ENCODE measurements at regions not wholly inside any gene's neighbourhood (a gene's known extent, or its start where the extent isn't known, plus 50 kb on each side); places are given as distances from the start of the nearest gene placed in this dataset.

- no peak for TF ChIP-seq ZNF720 (CRISPR knock-in tag; IDR thresholded peaks at IDR 0.05)
- peak; percentile 64 for TF ChIP-seq HNF4A (CRISPR knock-in tag; IDR thresholded peaks at IDR 0.05)
- TF ChIP-seq SAP130 (CRISPR knock-in tag; IDR thresholded peaks at IDR 0.05; ENCODE audit: low read depth): peak; percentile 36
- TF ChIP-seq ZNF292 (CRISPR knock-in tag; IDR thresholded peaks at IDR 0.05; ENCODE audit: borderline replicate concordance, low read depth): 0 out of 2 replicates have a peak, but pooled peaks have one; percentile 29
- peak; percentile 71 for TF ChIP-seq FOSL2 (CRISPR knock-in tag; IDR thresholded peaks at IDR 0.05)
- peak; percentile 25 for TF ChIP-seq TEAD3 (CRISPR knock-in tag; optimal IDR thresholded peaks at IDR 0.05; ENCODE audit: borderline replicate concordance)
Observed at GRCh38 chr3:124592658-124593441, 137.4 kb upstream of the UMPS start (continued).

GRCh38 chr3:124593442-124593829 is 136.8 kb upstream of the UMPS start:
- Histone ChIP-seq H3K27ac (ENCODE audit: extremely low read length, insufficient read depth, low read length) (no peak overlapping the region), H3K27me3 (ENCODE audit: control insufficient read depth in 1 of 2, insufficient read depth in 2 of 2, low read length in 2 of 2) (no peaks in the 10 kb centered on the region), H3K4me3 (replicated peaks in 1 of 3; ENCODE audit: insufficient read depth in 1 of 3, low read depth in 2 of 3, low read length in 3 of 3) (no peak overlapping the region), H3K9me3 (ENCODE audit: low read length) (no peaks in the 10 kb centered on the region), H3K36me3 (replicated peaks in 1 of 2; ENCODE audit: control insufficient read depth in 1 of 2, insufficient read depth in 2 of 2, low read length in 2 of 2) (no peaks in the 10 kb centered on the region), H3K9ac (ENCODE audit: insufficient read depth, low read depth, low read length) (no peak overlapping the region), H3K4me2 (ENCODE audit: low read depth, low read length) (no peak overlapping the region), H4K20me1 (ENCODE audit: insufficient read depth, low read length) (no peaks in the 10 kb centered on the region), H3K4me1 (ENCODE audit: insufficient read depth, low read length) (peaks cover 44% of the 10 kb centered on the region), H3K79me2 (ENCODE audit: insufficient read depth, low read length) (peaks cover 19% of the 10 kb centered on the region), H2AFZ (ENCODE audit: low read length) (no peak overlapping the region)
- CTCF ChIA-PET (ENCODE audit: low intra/inter-chr PET ratio, low total read pairs): no interaction called here
- FAIRE-seq: no peak
- no peak for DNase-seq (ENCODE audit: low spot score)
- 90% methylated on average over 2 of the region's 2 CpGs for WGBS (ENCODE audit: low lambda C conversion rate)
- intact Hi-C loops (cut with micrococcal nuclease; ENCODE audit: unreplicated experiment): no loop called here
- in situ Hi-C loops (cut with HindIII; ENCODE audit: extremely low pct_ligation_motif_present, low pct_unique_long_range_greater_than_20kb): no loop called here
- no TSS peak for BruUV-seq (replicated peaks)
- no peak for ATAC-seq
- POLR2A ChIA-PET: no interaction called here
- TF ChIP-seq MED1 (CRISPR knock-in tag; IDR thresholded peaks at IDR 0.05) (no peak), DPF2 (CRISPR knock-in tag; IDR thresholded peaks at IDR 0.05; ENCODE audit: borderline replicate concordance, low read depth) (no peak), SP2 (CRISPR knock-in tag; IDR thresholded peaks at IDR 0.05) (no peak), SOX6 (IDR thresholded peaks at IDR 0.05) (no peak), SOX6 (CRISPR knock-in tag; IDR thresholded peaks at IDR 0.05) (no peak), ZNF891 (CRISPR knock-in tag; IDR thresholded peaks at IDR 0.05) (no peak), TFDP2 (CRISPR knock-in tag; IDR thresholded peaks at IDR 0.05) (no peak), RXRA (CRISPR knock-in tag; IDR thresholded peaks at IDR 0.05) (no peak), SP140L (CRISPR knock-in tag; IDR thresholded peaks at IDR 0.05; ENCODE audit: borderline replicate concordance) (no peak), TFAP4 (IDR thresholded peaks at IDR 0.05; ENCODE audit: borderline replicate concordance, low read depth) (no peak), ZNF713 (CRISPR knock-in tag; IDR thresholded peaks at IDR 0.05) (no peak), SKI (IDR thresholded peaks at IDR 0.05; ENCODE audit: partially characterized antibody) (no peak), ZNF292 (CRISPR knock-in tag; IDR thresholded peaks at IDR 0.05; ENCODE audit: borderline replicate concordance, low read depth) (no peak), NBN (conservative IDR thresholded peaks at IDR 0.05) (no peak), ZBTB26 (CRISPR knock-in tag; IDR thresholded peaks at IDR 0.05; ENCODE audit: borderline replicate concordance) (no peak), ZNF781 (CRISPR knock-in tag; IDR thresholded peaks at IDR 0.05; ENCODE audit: borderline replicate concordance, not compliant biosample characterization) (no peak), MXI1 (IDR thresholded peaks at IDR 0.05; ENCODE audit: borderline replicate concordance, low read depth, low read length) (no peak), ZMYM4 (CRISPR knock-in tag; IDR thresholded peaks at IDR 0.05) (no peak)

All from HepG2 (cell line).